Spleen (tissue), 11 donors: ENCODE measurements at regions not wholly inside any gene's neighbourhood (a gene's known extent, or its start where the extent isn't known, plus 50 kb on each side); places are given as distances from the start of the nearest gene placed in this dataset.

ENCODE experiments used
- DNase-seq: peaks from one replicate; pipeline ENCODE4 v3.0.0-alpha.2; 2020
- H3K27ac ChIP-seq, 8 donors: fragments of 200-600 bp; sonication (generic) in 7 of 8; 1 replicate in 4 of 8; 2 replicates in 4 of 8; pipeline versions ENCODE4 v1.5.0 to v1.8.0; 2016 to 2021; ENCODE audit warnings: inconsistent platforms in 4 of 8, mild to moderate bottlenecking in 4 of 8, moderate library complexity in 1 of 8
- H3K27me3 ChIP-seq, 7 donors: fragments of 200-600 bp; sonication (generic) in 6 of 7; replicated peaks in 1 of 7; 1 replicate in 4 of 7; 2 replicates in 3 of 7; pipeline versions ENCODE4 v1.5.0 to v1.8.0; 2016 to 2021; ENCODE audit warnings: inconsistent platforms in 3 of 7, mild to moderate bottlenecking in 1 of 7
- H3K36me3 ChIP-seq, 6 donors: fragments of 200-600 bp; sonication (generic) in 5 of 6; 1 replicate in 4 of 6; 2 replicates in 2 of 6; pipeline versions ENCODE4 v1.5.0 to v1.8.0; 2016 to 2021; ENCODE audit warnings: inconsistent platforms in 2 of 6
- H3K4me1 ChIP-seq, 6 donors: fragments of 200-600 bp; sonication (generic) in 5 of 6; 1 replicate in 3 of 6; 2 replicates in 3 of 6; pipeline versions ENCODE4 v1.5.0 to v1.8.0; 2016 to 2021; ENCODE audit warnings: inconsistent platforms in 3 of 6
- H3K4me3 ChIP-seq, 8 donors: fragments of 200-600 bp; sonication (generic) in 7 of 8; 1 replicate in 4 of 8; 2 replicates in 4 of 8; pipeline versions ENCODE4 v1.5.0 to v1.8.0; 2016 to 2021; ENCODE audit warnings: inconsistent platforms in 4 of 8, mild to moderate bottlenecking in 4 of 8, moderate library complexity in 2 of 8
- H3K9me3 ChIP-seq, 8 donors: fragments of 200-600 bp; sonication (generic) in 7 of 8; 1 replicate in 4 of 8; 2 replicates in 4 of 8; pipeline versions ENCODE4 v1.5.0 to v1.8.0; 2016 to 2021; ENCODE audit warnings: inconsistent platforms in 4 of 8
- POLR2A ChIP-seq, 3 donors: fragments of 450-650 bp; IDR thresholded peaks; one replicate each; pipeline ENCODE4 v1.5.1; 2017; ENCODE audit warnings: antibody characterized with exemption in 3 of 3, mild to moderate bottlenecking in 1 of 3
- POLR2AphosphoS5 ChIP-seq, 3 donors: sonication (generic); formaldehyde crosslinking; IDR thresholded peaks; one replicate each; pipeline ENCODE4 v1.5.1; 2017; ENCODE audit warnings: antibody characterized with exemption in 3 of 3
- WGBS, 5 donors: extraction: QIAGEN DNeasy Blood & Tissue Kit in 3 of 5; methylation state at CpG; one replicate each; pipeline versions ENCODE4 v1.1.5 to v1.1.7; 2013 to 2018; 5-methylcytosine and 5-hydroxymethylcytosine counted together
- intact Hi-C: fragments of 100-400 bp; cut with DNase I; formaldehyde crosslinking; loops from one replicate; pipeline ENCODE4 v1.15.0; 2023; ENCODE audit warnings: low total_unique reads
- TF ChIP-seq, protein P1 (sequence below), 11 experiments: fragments of 200-600 bp in 7 of 11; fragments of 450-650 bp in 4 of 11; sonication (generic) in 4 of 11; IDR thresholded peaks in 8 of 11; conservative IDR thresholded peaks in 3 of 11; 1 replicate in 7 of 11; 2 replicates in 4 of 11; pipeline versions ENCODE4 v1.4.0 to v1.8.0; 2016 to 2021; ENCODE audit warnings: antibody characterized with exemption in 11 of 11, inconsistent platforms in 4 of 11, mild to moderate bottlenecking in 1 of 11
- donor health status: healthy with polysubstance abuse.
- donor health status: DM: no; HTN: no; CAD: no; lungs with moderate emphysema.
- donor health status: DM: no; HTN: no; CAD: no.
- donor health status: Bipolar disorder and iron deficiency.
- donor health status: healthy.
- donor health status: DM: no; HTN: no; CAD: no.
- donor health status: DM: yes; HTN: yes; CAD: no.

DNA sequence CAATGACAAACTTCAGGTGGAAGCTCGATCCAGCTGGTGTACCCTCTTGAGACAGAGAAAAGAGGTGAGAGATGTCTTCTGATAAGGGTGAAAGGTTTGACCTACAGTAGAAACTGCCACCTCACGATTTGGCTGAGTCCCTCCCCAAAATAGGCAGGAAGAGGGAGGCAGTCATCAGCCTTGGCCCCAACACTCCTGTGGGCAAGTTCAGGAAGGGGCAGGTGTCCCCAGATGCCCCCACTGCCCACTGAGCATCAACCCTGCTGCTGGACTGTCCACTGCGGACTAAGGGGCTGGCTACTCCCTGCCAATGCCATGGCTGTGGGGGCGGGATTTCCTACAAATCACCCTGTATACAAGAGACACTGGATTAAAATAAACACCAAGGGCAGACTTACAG is 441.4 kb downstream of the BUD13 start:
- Histone ChIP-seq H3K9me3 (peaks cover 0 to 2% (median 0%) of the 10 kb centered on the region in 8 donors), H3K27ac (no peak overlapping the region), H3K36me3 (no peaks in the 10 kb centered on the region), H3K4me3 (no peak overlapping the region), H3K27me3 (no peaks in the 10 kb centered on the region), H3K4me1 (no peaks in the 10 kb centered on the region)
- intact Hi-C loops = no loop called here
- no peak for TF ChIP-seq POLR2AphosphoS5 (IDR thresholded peaks at IDR 0.05)
- no peak for TF ChIP-seq POLR2A (IDR thresholded peaks at IDR 0.05)
- TF ChIP-seq, protein P1, sequence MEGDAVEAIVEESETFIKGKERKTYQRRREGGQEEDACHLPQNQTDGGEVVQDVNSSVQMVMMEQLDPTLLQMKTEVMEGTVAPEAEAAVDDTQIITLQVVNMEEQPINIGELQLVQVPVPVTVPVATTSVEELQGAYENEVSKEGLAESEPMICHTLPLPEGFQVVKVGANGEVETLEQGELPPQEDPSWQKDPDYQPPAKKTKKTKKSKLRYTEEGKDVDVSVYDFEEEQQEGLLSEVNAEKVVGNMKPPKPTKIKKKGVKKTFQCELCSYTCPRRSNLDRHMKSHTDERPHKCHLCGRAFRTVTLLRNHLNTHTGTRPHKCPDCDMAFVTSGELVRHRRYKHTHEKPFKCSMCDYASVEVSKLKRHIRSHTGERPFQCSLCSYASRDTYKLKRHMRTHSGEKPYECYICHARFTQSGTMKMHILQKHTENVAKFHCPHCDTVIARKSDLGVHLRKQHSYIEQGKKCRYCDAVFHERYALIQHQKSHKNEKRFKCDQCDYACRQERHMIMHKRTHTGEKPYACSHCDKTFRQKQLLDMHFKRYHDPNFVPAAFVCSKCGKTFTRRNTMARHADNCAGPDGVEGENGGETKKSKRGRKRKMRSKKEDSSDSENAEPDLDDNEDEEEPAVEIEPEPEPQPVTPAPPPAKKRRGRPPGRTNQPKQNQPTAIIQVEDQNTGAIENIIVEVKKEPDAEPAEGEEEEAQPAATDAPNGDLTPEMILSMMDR (IDR thresholded peaks at IDR 0.05 in 8 of 11, conservative IDR thresholded peaks at IDR 0.05 in 3 of 11) = no peak
- no peak for DNase-seq
- 68 to 82% (median 76%) methylated on average over 4 of the region's 4 CpGs for WGBS, 5 donors

GRCh38 chr11:116330439-116331185 is 442.2 kb downstream of the BUD13 start:
- Histone ChIP-seq H3K4me1 (no peaks in the 10 kb centered on the region), H3K27ac (no peak overlapping the region), H3K27me3 (no peaks in the 10 kb centered on the region), H3K4me3 (no peak overlapping the region), H3K36me3 (no peaks in the 10 kb centered on the region), H3K9me3 (no peaks in the 10 kb centered on the region)
- intact Hi-C loops = no loop called here
- TF ChIP-seq, protein P1 (IDR thresholded peaks at IDR 0.05 in 8 of 11, conservative IDR thresholded peaks at IDR 0.05 in 3 of 11) = no peak
- TF ChIP-seq POLR2A (IDR thresholded peaks at IDR 0.05) = no peak
- no peak for TF ChIP-seq POLR2AphosphoS5 (IDR thresholded peaks at IDR 0.05)
- no peak for DNase-seq
- WGBS, 5 donors = 76 to 93% (median 82%) methylated on average over 3 to 7 of the region's 7 CpGs

DNA sequence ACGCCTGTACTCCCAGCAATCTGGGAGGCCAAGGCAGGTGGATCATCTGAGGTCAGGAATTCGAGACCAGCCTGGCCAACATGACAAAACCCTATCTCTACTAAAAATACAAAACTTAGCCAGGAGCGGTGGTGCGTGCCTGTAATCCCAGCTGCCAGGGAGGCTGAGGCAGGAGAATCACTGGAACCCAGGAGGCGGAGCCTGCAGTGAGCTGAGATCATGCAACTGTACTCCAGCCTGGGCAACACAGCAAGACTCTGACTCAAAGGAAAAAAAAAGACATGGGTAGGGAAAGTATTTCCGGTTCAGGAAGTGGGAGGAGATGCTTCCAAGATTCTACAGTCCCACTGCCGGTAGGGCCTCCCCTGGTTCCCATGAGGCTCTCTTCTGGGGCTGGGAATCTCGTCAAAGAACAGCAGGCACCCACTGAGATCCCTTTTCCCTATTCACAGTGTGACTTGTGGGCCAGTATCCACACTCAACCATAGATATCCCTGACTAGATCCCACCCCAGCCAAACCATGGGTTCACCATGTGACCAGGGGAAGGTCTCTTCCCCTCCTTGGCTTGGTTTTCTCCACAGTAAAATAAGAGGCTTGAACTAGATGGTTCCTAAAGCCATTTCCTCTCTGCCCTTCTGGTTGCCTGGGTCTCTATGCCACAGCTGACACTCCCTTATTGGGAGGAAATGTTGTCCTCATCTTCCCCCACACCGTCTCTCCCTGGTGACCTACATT is 443.3 kb downstream of the BUD13 start:
- intact Hi-C loops = no loop called here
- no peak for TF ChIP-seq POLR2AphosphoS5 (IDR thresholded peaks at IDR 0.05)
- TF ChIP-seq, protein P1 (IDR thresholded peaks at IDR 0.05 in 8 of 11, conservative IDR thresholded peaks at IDR 0.05 in 3 of 11) = no peak
- no peak for TF ChIP-seq POLR2A (IDR thresholded peaks at IDR 0.05)
- Histone ChIP-seq H3K27ac (no peak overlapping the region), H3K9me3 (no peaks in the 10 kb centered on the region), H3K4me1 (no peaks in the 10 kb centered on the region), H3K36me3 (no peaks in the 10 kb centered on the region), H3K4me3 (no peak overlapping the region), H3K27me3 (no peaks in the 10 kb centered on the region)
- WGBS, 5 donors = 73 to 81% (median 79%) methylated on average over 9 of the region's 9 CpGs
- no peak for DNase-seq

DNA sequence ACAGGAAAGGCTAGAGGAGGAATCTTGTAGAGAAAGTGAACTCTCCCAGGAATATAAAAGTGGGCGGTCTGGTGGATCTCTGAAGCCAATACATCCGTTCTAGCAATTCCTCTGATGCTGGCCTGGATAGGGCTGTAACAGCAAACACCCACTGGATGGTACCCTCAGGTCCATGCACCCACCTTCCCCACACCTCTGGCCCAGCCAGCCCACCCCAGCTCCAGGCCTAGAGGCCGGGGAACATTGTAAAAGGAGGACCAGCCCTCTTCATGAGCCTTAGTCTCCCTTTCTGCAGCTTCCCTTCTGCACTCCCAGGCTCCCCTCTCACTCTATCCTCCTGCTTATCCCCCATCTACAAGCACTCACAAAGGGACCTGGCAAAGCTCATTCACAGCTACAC is 443.9 kb downstream of the BUD13 start:
- H3K36me3 ChIP-seq = no peaks in the 10 kb centered on the region
- TF ChIP-seq, protein P1 (IDR thresholded peaks at IDR 0.05 in 8 of 11, conservative IDR thresholded peaks at IDR 0.05 in 3 of 11) = no peak
- TF ChIP-seq POLR2AphosphoS5 (IDR thresholded peaks at IDR 0.05) = no peak
- TF ChIP-seq POLR2A (IDR thresholded peaks at IDR 0.05) = no peak
- 76 to 87% (median 81%) methylated on average over 3 of the region's 3 CpGs for WGBS, 5 donors
- no peak overlapping the region for H3K27ac ChIP-seq
- no peaks in the 10 kb centered on the region for H3K4me1 ChIP-seq
- DNase-seq = no peak
- H3K27me3 ChIP-seq = no peaks in the 10 kb centered on the region
- intact Hi-C loops = no loop called here
- no peaks in the 10 kb centered on the region for H3K9me3 ChIP-seq
- no peak overlapping the region for H3K4me3 ChIP-seq
